HG03565 (cell line): ENCODE measurements at regions not wholly inside any gene's neighbourhood (a gene's known extent, or its start where the extent isn't known, plus 50 kb on each side); places are given as distances from the start of the nearest gene placed in this dataset.
"Not testable (repeated sequence)": the region's sequence is repeated elsewhere in the genome, so short reads cannot be mapped to it uniquely, and the experiment has no call there.

ENCODE experiments used
- ATAC-seq: cut with Tn5 transposase; IDR thresholded peaks from one replicate; pipeline ENCODE4 v1.9.1; 2021; ENCODE audit warnings: mild to moderate bottlenecking, moderate library complexity; ENCODE audit not compliant: unreplicated experiment

DNA sequence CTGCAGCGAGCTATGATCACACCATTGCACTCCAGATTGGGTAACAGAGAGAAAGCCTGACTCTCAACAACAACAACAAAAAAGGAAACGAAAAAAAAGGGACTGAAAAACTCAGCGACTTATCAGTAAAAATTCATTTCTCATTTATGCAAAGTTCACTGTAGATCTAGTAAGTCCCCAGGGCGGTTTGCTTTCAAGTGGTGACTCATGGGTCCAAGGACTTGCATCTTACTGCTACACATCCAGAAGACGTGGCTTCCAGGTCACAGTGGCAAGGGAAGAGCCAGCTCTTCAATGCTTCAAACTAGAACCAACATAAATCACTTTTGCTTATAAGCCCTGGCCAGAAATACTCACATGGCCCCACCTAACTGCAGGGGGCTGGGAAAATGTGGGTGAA, 178.3 kb upstream of the AUTS2 start:
- no peak for ATAC-seq

GRCh38 chr7:69422574-69422985, 175.7 kb upstream of the AUTS2 start:
- ATAC-seq: no peak

DNA sequence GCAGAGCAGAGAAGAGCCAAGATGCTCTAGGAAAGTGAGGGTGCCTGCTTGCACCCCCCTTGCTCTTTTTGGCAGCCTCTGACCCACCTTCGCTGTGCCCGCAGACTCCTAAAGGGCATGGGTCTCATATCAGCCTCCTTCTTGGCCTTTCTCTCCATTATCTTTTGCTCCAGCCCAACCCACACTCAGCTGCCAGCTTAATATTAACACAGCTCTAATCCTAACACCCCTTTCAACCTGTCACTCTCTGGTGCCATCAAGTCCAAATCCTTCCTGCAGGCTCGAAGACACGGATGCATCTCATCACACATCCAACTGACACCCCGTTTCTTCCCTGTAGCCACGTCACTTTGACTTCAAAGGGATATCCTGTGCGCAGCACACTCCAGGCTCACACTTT, 171.6 kb upstream of the AUTS2 start:
- no peak for ATAC-seq

- ATAC-seq: no peak
Observed at GRCh38 chr7:69428089-69428488, 170.2 kb upstream of the AUTS2 start.

- ATAC-seq: no peak
Observed at GRCh38 chr7:69429911-69430383, 168.3 kb upstream of the AUTS2 start.

- ATAC-seq: no peak
Observed at GRCh38 chr7:69430384-69431021, 167.8 kb upstream of the AUTS2 start.

GRCh38 chr7:69431626-69432025, 166.6 kb upstream of the AUTS2 start:
- ATAC-seq: no peak

- ATAC-seq: not testable (repeated sequence)
Observed at GRCh38 chr7:69432276-69432675, 166.0 kb upstream of the AUTS2 start.

DNA sequence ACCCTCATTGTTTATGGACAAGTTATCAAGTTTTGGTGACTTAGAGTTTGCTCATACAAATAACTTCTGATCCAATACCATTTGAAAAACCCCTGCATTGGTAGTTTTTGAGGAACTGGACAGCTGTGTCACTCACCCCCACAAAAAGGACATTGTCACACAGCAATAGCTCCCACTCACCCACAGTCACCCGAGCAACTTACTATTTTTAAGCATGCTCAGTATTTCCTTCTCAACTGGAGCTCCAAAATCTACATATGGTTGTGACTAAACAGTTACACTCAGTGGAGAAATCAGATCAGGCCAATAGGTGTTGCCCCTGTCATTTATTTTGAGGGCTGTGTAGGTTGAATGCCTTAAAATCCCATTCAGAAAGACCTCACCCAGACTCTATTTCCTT, 165.2 kb upstream of the AUTS2 start:
- no peak for ATAC-seq

GRCh38 chr7:69434398-69434815, 163.9 kb upstream of the AUTS2 start:
- ATAC-seq: no peak

- no peak for ATAC-seq
Observed at GRCh38 chr7:69435711-69436110, 162.6 kb upstream of the AUTS2 start.

DNA sequence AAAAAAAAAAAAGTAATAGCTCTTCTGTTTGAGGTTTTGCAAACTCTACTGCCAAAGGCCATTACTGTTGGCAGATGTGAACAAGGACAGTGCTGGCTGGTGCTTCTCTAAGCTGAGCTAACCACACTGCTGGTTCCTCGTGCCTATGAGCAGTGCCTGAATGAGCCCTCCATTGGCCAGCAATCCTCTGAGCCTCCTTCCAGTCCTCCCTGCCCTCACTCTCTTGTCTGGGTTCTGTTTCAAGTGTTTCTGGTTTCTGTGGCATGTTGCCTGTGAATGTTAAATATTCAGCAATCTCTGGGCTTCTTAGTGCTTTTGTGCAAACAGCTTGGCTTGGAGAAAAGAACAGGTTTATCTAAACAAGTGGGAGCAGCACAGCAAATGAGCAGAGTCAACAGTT, 161.3 kb upstream of the AUTS2 start:
- no peak for ATAC-seq

DNA sequence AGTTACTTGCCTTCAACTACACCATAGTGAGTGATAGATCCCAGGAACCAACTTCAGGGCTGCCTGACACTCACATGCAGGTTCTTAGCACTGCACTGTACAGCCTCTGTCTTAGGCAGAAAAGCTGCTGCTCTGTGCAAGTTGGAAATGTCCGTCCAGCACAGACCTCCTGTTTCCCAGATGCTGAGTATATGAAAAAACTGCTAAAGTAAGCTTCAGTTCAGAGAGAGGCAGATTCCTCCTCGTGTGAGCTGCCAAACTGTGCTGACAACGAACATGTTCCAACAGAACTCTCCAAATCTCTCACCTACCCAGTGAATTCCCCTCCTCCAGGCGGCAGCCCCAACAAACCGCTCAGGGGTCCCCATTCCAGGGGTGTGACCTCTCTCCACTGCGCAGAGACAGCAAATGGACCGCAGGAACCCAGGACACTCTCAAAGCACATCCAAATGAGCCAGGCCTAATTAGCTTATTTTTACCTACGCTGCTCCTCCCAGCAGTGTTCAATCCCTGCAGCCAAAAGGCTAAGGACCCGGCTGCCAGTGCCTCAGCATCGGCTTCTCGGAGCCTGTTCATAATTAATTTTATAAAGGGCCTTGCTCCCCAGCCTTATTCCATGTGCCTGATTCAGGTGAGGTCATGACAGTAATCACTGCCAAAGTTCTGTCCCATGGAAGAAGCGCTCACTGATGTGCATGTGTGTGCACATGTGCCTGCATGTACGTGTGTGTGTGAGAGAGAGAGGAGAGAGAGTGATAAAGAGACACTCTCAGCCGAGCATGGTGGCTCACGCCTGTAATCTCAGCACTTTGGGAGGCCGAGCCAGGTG, 159.5 kb upstream of the AUTS2 start:
- ATAC-seq: no peak

DNA sequence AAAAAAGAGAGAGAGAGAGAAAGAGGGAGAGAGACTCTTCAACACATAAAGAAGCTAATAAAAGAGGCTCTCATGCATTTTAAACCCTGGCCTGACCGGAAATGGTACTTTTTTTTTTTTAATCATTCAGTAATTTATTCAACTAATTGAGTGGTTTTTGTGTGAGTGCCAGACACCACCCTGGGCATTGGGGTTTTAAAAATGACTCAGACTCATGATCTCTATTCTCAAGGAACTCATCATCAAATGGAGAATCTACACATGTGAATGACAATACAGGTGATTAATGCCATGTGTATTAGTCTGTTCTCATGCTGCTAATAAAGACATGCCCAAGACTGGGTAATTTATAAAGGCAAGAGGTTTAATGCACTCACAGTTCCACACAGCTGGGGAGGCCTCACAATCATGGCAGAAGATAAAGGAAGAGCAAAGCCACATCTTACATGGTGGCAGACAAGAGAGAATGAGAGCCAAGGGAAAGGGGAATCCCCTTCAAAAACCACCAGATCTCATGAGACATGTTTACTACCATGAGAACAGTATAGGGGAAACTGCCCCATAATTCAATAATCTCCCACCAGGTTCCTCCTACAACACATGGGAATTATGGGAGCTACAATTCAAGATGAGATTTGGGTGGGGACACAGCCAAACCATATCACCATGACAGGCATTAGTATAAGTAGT, 158.5 kb upstream of the AUTS2 start:
- ATAC-seq: no peak

GRCh38 chr7:69440976-69441375, 157.3 kb upstream of the AUTS2 start:
- ATAC-seq: no peak

GRCh38 chr7:69443136-69443535, 155.1 kb upstream of the AUTS2 start:
- no peak for ATAC-seq

- ATAC-seq: no peak
Observed at GRCh38 chr7:69445541-69445940, 152.7 kb upstream of the AUTS2 start.

DNA sequence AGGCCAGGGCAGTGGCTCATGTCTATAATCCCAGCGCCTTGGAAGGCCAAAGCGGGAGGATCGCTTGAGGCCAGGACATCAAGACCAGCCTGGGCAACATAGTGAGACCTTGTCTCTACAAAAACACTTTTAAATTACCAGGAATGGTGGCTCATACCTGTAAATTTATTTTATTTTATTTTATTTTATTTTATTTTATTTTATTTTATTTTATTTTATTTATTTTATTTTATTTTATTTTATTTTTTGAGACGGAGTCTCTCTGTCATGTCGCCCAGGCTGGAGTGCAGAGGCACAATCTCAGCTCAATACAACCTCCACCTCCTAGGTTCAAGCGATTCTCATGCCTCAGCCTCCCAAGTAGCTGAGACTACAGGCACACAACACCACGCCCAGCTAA, 152.1 kb upstream of the AUTS2 start:
- not testable (repeated sequence) for ATAC-seq

DNA sequence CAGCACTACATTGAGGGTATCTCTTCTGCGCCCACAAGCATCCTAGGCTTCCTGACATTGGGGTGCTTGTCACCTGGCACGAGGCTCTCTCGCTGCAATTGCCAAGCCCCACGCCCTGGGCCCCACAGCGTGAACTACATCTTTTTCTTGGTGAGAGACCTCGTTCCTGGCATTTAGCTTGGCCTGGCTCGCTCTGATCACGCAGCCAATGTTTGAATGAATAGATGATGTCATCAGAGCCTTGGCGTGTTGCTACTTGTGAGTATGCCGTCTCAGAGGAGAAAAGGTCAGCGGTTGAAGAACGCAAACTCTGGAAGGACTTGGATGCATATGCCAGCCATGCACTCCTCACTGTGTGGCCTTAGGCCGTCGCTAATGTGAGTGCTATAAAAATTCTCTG, 150.2 kb upstream of the AUTS2 start:
- no peak for ATAC-seq

DNA sequence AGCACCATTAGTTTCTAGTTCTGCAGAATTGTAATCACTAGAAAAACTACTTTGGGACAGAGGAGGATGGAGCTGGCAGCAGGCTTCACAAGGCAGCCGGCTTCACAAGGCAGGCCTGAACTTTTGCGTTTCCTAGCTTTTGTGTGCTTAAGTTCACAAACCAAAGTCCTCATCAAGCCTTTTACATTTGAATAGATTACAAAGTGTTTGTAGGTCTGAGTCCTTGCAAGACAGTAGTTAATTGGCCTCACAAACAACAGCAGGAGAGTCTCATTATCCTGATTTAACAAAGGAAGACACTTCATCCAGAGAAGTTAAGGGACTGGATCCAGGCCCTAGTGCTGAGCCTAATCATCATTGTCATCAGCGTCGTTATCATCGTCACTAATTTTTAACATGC, 147.8 kb upstream of the AUTS2 start:
- no peak for ATAC-seq

- no peak for ATAC-seq
Observed at GRCh38 chr7:69451715-69452114, 146.6 kb upstream of the AUTS2 start.

DNA sequence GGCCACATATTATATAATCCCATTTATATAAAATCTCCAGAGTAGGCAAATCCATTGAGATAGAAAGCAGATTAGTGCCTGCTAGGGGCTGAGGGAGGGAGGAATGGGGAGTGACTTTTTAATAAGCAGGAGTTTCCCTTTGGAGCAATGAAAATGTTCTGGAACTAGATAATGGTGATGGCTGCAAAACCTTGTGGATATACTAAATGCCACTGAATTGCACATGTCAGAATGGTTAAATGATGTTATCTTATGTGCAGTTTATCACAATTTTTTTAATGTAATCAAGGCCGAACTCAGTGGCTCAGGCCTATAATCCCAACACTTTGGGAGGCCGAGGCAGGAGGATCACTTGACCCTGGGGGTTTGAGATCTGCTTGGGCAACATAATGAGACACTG, 145.5 kb upstream of the AUTS2 start:
- no peak for ATAC-seq
